OCI-LY3 (cell line): ENCODE measurements at regions not wholly inside any gene's neighbourhood (a gene's known extent, or its start where the extent isn't known, plus 50 kb on each side); places are given as distances from the start of the nearest gene placed in this dataset.

Source experiments
- H2AFZ ChIP-seq: fragments of 200-600, 300-600 bp; shearing (Covaris generic); 2 replicates; pipeline ENCODE4 v1.6.0; 2014; ENCODE audit warnings: antibody characterized with exemption, low read depth, low read length
- H3K27ac ChIP-seq: fragments of 200-600, 300-600 bp; sonication (generic); 2 replicates; pipeline ENCODE4 v1.5.1; 2014; ENCODE audit warnings: mild to moderate bottlenecking, low read length, moderate library complexity, mixed read lengths
- H3K27me3 ChIP-seq: fragments of 200-600, 300-600 bp; sonication (generic); 2 replicates; pipeline ENCODE4 v1.6.1; 2014; ENCODE audit warnings: low read depth, low read length, mixed read lengths
- H3K36me3 ChIP-seq: fragments of 200-600, 300-600 bp; sonication (generic); replicated peaks from 2 replicates; pipeline ENCODE3; 2014; ENCODE audit warnings: low read depth, low read length, mixed read lengths
- H3K4me1 ChIP-seq: fragments of 300-600, 200-600 bp; sonication (generic); 2 replicates; pipeline ENCODE4 v1.6.1; 2014; ENCODE audit warnings: low read length, mixed read lengths
- H3K4me2 ChIP-seq: fragments of 200-600, 300-600 bp; sonication (generic); 2 replicates; pipeline ENCODE4 v1.6.1; 2014; ENCODE audit warnings: low read length, mixed read lengths
- H3K4me3 ChIP-seq: fragments of 300-600, 200-600 bp; sonication (generic); 2 replicates; pipeline ENCODE4 v1.5.1; 2014; ENCODE audit warnings: antibody characterized with exemption, mild to moderate bottlenecking, low read length, moderate library complexity
- H3K79me2 ChIP-seq: fragments of 300-600, 200-600 bp; shearing (Covaris generic); 2 replicates; pipeline ENCODE4 v1.6.1; 2014; ENCODE audit warnings: mild to moderate bottlenecking, low read length, mixed read lengths
- H3K9ac ChIP-seq: fragments of 300-600, 200-600 bp; shearing (Covaris generic); 2 replicates; pipeline ENCODE4 v1.6.0; 2014; ENCODE audit warnings: mild to moderate bottlenecking, low read length, moderate library complexity
- H3K9me3 ChIP-seq: fragments of 200-600, 300-600 bp; shearing (Covaris generic); 2 replicates; pipeline ENCODE4 v1.6.1; 2014; ENCODE audit warnings: low read length, mixed read lengths; ENCODE audit not compliant: insufficient read depth
- H4K20me1 ChIP-seq: fragments of 200-600, 300-600 bp; sonication (generic); 2 replicates; pipeline ENCODE4 v1.6.1; 2016; ENCODE audit warnings: low read length, mixed read lengths; ENCODE audit not compliant: insufficient read depth
- CTCF ChIP-seq: fragments of 200-600, 300-600 bp; sonication (generic); IDR thresholded peaks from 2 replicates; pipeline ENCODE4 v1.5.1; 2014; ENCODE audit warnings: antibody characterized with exemption, low read length, low read depth
- EZH2phosphoT487 ChIP-seq: fragments of 200-600 bp; shearing (Covaris generic); IDR thresholded peaks from 2 replicates; pipeline ENCODE4 v1.6.1; 2018; ENCODE audit warnings: antibody characterized with exemption, mixed run types, low read depth

GRCh38 chr3:70882104-70882503, 569.7 kb upstream of the MDFIC2 start:
- no peak for TF ChIP-seq EZH2phosphoT487
- TF ChIP-seq CTCF = no peak
- Histone ChIP-seq H3K79me2 (no peaks in the 10 kb centered on the region), H3K4me1 (no peaks in the 10 kb centered on the region)

GRCh38 chr3:70880421-70880820, 568.0 kb upstream of the MDFIC2 start:
- Histone ChIP-seq H3K36me3 (no peaks in the 10 kb centered on the region), H3K4me1 (no peaks in the 10 kb centered on the region), H3K79me2 (no peaks in the 10 kb centered on the region), H3K4me3 (no peak overlapping the region), H2AFZ (no peak overlapping the region), H3K27me3 (0 out of 2 replicates have a peak, but pooled peaks cover 7% of the 10 kb centered on the region), H4K20me1 (no peaks in the 10 kb centered on the region), H3K9me3 (peaks cover 9% of the 10 kb centered on the region; the same call in 1 of the 2 replicates), H3K4me2 (no peak overlapping the region), H3K27ac (no peak overlapping the region), H3K9ac (no peak overlapping the region)
- TF ChIP-seq EZH2phosphoT487 = no peak
- no peak for TF ChIP-seq CTCF

More at GRCh38 chr3:70882104-70882503, 569.7 kb upstream of the MDFIC2 start:
- peaks cover 9% of the 10 kb centered on the region; the same call in 1 of the 2 replicates for H3K9me3 ChIP-seq
- 0 out of 2 replicates have a peak, but pooled peaks cover 6% of the 10 kb centered on the region for H3K27me3 ChIP-seq
- H3K36me3 ChIP-seq = no peaks in the 10 kb centered on the region
- H2AFZ ChIP-seq = no peak overlapping the region
- no peak overlapping the region for H3K9ac ChIP-seq
- no peaks in the 10 kb centered on the region for H4K20me1 ChIP-seq
- H3K4me3 ChIP-seq = no peak overlapping the region
- no peak overlapping the region for H3K4me2 ChIP-seq
- H3K27ac ChIP-seq = no peak overlapping the region

DNA sequence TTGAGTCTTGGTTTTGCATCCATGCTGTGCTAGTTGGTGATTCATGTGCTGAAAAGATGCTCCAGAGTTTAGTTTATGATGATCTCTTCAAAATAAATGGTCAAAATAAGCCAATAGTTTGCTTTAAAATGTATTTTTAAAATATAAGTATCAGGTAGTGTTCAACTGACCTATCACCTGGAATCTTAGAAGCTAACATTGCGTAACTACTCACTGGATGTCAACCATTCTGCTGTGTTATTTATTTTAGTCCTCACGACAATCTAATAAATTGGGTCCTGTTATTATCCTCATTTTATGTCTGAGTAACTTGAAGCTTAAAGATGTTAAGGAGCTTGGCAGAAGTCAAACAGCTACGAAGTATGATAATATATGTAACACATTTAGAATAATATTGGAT, 563.7 kb upstream of the MDFIC2 start:
- TF ChIP-seq EZH2phosphoT487 (no peak), CTCF (no peak)
- H3K9me3 ChIP-seq = peaks cover 9% of the 10 kb centered on the region; the same call in 1 of the 2 replicates
- no peak overlapping the region for H3K4me3 ChIP-seq
- no peak overlapping the region for H3K4me2 ChIP-seq
- no peak overlapping the region for H3K9ac ChIP-seq
- H3K27ac ChIP-seq = no peak overlapping the region
- H3K27me3 ChIP-seq = 0 out of 2 replicates have a peak, but pooled peaks cover 7% of the 10 kb centered on the region
- no peaks in the 10 kb centered on the region for H4K20me1 ChIP-seq
- no peak overlapping the region for H2AFZ ChIP-seq
- H3K4me1 ChIP-seq = no peaks in the 10 kb centered on the region
- H3K36me3 ChIP-seq = no peaks in the 10 kb centered on the region
- no peaks in the 10 kb centered on the region for H3K79me2 ChIP-seq

- H2AFZ ChIP-seq = no peak overlapping the region
- no peak overlapping the region for H3K27ac ChIP-seq
- H3K27me3 ChIP-seq = peaks cover 12% of the 10 kb centered on the region
- TF ChIP-seq EZH2phosphoT487 = no peak
- TF ChIP-seq CTCF = no peak
- H3K36me3 ChIP-seq = no peaks in the 10 kb centered on the region
- no peaks in the 10 kb centered on the region for H4K20me1 ChIP-seq
- no peak overlapping the region for H3K4me2 ChIP-seq
- no peaks in the 10 kb centered on the region for H3K79me2 ChIP-seq
- H3K9me3 ChIP-seq = peaks cover 12% of the 10 kb centered on the region; the same call in 1 of the 2 replicates
- no peak overlapping the region for H3K4me3 ChIP-seq
- H3K9ac ChIP-seq = no peak overlapping the region
- H3K4me1 ChIP-seq = no peaks in the 10 kb centered on the region
These were observed 561.8 kb upstream of the MDFIC2 start for GRCh38 chr3:70874196-70874595.
